Activated CD8-positive, alpha-beta memory T cell treated with anti-CD3 and anti-CD28 coated beads, Interleukin-2, amount 50 U/mL, for 24 hours (primary cell): ENCODE measurements at regions not wholly inside any gene's neighbourhood (a gene's known extent, or its start where the extent isn't known, plus 50 kb on each side); places are given as distances from the start of the nearest gene placed in this dataset.

ENCODE experiments used
- DNase-seq: peaks from one replicate; pipeline ENCODE4 v3.0.0-alpha.2; 2020; ENCODE audit errors: extremely low read depth

DNA sequence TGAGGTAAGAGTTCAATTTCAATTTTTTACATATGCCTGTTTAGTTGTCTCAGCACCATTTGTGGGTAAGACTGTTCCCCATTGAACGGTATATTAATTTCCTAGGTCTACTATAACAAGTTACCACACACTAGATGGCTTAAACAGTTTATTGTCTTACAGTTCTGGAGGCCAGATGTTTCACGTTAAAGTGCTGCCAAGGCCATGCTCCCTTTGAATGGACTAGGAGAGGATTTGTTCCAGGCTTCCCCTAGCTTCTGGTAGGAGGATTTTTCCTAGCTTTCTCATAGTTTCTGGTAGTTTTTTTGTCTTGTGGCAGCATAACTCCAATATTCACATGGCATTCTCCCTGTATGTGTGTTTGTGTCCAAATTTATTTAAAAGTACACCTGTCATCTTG lies 149.3 kb upstream of the CYSLTR1 start:
- DNase-seq = no peak

GRCh38 chrX:78456909-78457308 lies 129.5 kb upstream of the CYSLTR1 start:
- no peak for DNase-seq

DNA sequence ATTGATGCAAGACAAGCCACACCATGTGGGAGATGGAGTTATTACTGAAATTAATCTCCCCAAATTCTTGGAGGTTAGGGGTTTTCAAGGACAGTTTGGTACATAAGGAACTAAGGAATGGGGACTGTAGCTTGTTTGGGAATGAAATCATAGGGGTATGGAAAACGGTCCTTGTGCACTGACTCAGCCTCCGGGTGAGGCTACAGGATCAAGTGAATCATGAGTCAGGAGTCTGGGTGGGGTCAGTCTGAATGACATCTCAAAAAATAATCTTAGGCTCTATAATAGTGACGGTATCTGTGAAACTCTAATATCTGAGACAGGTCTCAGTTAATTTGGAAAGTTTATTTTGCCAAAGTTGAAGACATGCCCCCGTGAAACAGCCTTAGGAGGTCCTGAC lies 128.5 kb upstream of the CYSLTR1 start:
- DNase-seq = no peak

GRCh38 chrX:78452356-78452755 lies 124.9 kb upstream of the CYSLTR1 start:
- DNase-seq = no peak

GRCh38 chrX:78437621-78438020 lies 110.2 kb upstream of the CYSLTR1 start:
- DNase-seq = no peak

DNA sequence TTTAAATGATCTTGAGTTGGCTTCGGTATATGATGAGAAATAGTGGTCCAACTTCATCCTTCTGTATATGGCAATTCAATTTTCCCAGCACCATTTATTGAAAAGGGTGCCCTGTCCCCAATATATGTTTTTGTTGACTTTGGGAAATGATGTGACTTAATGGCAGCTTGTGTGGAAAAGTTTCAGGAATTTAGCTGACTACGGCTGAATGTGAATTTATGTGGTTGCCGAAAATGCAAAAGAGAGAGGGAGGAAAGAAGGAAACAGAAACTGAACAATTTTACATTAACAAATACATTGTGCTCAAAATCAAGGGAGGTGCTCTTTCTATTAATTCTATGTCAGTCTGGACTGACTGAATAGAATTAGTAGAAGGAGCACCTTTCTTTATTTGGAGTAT lies 101.8 kb upstream of the CYSLTR1 start:
- no peak for DNase-seq

GRCh38 chrX:78388663-78389062 lies 61.3 kb upstream of the CYSLTR1 start:
- DNase-seq = no peak

DNA sequence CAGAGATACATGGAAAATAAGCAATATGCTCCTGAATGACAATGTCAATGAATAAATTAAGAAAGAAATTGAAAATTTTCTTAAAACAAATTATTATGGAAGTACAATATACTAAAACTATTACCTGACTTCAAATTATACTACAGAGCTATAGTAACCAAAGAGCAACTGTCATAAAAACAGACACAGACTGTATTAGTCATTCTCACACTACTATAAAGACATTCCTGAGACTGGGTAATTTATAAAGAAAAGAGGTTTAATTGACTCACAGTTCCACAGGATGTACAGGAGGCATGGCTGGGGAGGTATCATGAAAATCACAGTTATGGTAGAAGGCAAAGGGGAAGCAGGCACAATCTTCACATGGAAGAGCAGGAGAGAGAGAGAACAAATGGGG lies 60.0 kb upstream of the CYSLTR1 start:
- DNase-seq = no peak

DNA sequence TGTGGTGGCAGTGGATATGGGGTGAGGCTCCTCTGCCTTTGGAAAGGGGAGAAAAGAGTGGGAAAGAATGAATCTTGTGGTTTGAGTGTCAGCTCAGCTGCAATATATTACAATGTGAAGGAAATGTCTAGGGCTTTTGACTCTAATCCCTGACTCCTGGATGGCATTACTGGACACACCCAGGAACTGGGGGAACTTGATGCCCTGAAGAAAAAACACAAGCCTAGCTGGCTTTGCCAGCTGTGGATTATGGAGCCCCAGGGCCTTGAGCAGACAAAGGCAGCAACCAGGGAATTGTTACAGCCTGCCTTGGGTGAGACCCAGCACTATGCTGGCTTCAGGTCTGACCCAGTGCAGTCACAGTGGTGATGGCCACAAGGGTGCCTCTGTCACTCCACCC lies 57.1 kb upstream of the CYSLTR1 start:
- DNase-seq = no peak

- no peak for DNase-seq
Observed at GRCh38 chrX:78383594-78383993, 56.2 kb upstream of the CYSLTR1 start.

DNA sequence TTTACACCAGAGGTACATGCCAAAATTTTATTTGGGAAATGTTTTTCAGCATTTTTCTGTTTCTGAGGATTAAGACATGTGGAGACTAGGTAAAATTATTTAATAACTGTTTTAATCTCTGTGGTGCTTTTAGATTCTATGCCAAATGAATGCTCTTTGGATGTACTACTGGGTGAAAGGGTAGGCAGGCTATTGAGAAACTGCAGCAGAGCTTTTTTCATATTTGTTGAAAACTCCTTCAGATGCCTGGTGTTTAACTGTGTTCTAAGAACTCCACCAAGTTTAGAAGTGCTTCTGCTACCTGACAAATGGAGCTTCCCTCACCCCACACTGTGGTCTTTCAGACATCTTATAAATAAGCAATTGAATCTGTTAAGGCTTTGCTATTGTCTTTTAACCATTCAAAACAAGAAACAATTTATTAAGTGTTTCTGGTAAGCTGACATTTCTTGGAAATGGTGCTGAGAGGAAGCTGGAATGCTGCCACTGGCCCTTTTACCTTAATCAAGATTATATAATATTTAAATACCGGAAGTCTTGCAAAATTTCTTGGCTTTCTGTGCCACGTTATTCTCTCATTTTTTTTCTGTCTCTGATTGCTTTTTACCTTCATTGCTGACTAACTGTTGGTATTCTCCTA lies 51.2 kb upstream of the CYSLTR1 start:
- no peak for DNase-seq
